GM06990 (cell line): ENCODE measurements at regions not wholly inside any gene's neighbourhood (a gene's known extent, or its start where the extent isn't known, plus 50 kb on each side); places are given as distances from the start of the nearest gene placed in this dataset.

Experiments used
- DNase-seq: peaks from one replicate; pipeline ENCODE4 v3.0.0-alpha.2; 2011; ENCODE audit not compliant: insufficient read length; ENCODE audit errors: extremely low read depth
- H3K27me3 ChIP-seq: replicated peaks from 2 replicates; pipeline ENCODE4 v1.6.0; 2011; ENCODE audit warnings: low read length; ENCODE audit not compliant: control insufficient read depth, insufficient read depth
- H3K36me3 ChIP-seq: 2 replicates; pipeline ENCODE4 v1.5.1; 2011; ENCODE audit warnings: low read length; ENCODE audit not compliant: control insufficient read depth, insufficient read depth
- H3K4me3 ChIP-seq: replicated peaks from 2 replicates; pipeline ENCODE4 v1.5.1; 2011; ENCODE audit warnings: low read depth, mild to moderate bottlenecking, control low read depth, low read length
- TF ChIP-seq, protein P1 (sequence below): IDR thresholded peaks from 2 replicates; pipeline ENCODE4 v1.5.1; 2011; ENCODE audit warnings: low read length, control low read depth, mild to moderate bottlenecking, inconsistent platforms; ENCODE audit not compliant: insufficient read depth, poor library complexity, severe bottlenecking

DNA sequence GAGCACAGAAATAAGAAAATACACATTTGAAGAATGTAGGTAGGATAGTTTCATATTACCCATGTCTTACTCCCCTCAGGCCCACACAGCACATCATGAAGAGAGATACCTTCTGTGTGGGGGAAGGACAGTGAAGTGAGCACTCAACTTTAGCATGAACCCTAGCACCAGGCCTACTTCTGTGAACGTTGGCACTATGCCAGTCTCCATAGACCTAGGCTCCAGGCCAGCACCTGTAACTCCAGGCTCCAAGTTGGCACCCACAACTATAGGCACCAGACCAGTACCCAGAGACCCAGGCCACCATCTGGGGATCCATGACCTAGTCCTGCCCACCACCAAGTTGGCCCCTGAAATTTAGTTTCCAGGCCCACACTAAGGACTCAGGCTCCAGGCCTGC, 410.9 kb downstream of the INSC start:
- no peak for DNase-seq
- Histone ChIP-seq H3K4me3 (no peak overlapping the region), H3K27me3 (no peaks in the 10 kb centered on the region), H3K36me3 (no peaks in the 10 kb centered on the region)
- TF ChIP-seq, protein P1, sequence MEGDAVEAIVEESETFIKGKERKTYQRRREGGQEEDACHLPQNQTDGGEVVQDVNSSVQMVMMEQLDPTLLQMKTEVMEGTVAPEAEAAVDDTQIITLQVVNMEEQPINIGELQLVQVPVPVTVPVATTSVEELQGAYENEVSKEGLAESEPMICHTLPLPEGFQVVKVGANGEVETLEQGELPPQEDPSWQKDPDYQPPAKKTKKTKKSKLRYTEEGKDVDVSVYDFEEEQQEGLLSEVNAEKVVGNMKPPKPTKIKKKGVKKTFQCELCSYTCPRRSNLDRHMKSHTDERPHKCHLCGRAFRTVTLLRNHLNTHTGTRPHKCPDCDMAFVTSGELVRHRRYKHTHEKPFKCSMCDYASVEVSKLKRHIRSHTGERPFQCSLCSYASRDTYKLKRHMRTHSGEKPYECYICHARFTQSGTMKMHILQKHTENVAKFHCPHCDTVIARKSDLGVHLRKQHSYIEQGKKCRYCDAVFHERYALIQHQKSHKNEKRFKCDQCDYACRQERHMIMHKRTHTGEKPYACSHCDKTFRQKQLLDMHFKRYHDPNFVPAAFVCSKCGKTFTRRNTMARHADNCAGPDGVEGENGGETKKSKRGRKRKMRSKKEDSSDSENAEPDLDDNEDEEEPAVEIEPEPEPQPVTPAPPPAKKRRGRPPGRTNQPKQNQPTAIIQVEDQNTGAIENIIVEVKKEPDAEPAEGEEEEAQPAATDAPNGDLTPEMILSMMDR: no peak

GRCh38 chr11:15526032-15526431, 411.3 kb downstream of the INSC start:
- TF ChIP-seq, protein P1: no peak
- Histone ChIP-seq H3K4me3 (no peak overlapping the region), H3K27me3 (no peaks in the 10 kb centered on the region), H3K36me3 (no peaks in the 10 kb centered on the region)
- no peak for DNase-seq

- TF ChIP-seq, protein P1: no peak
- Histone ChIP-seq H3K36me3 (no peaks in the 10 kb centered on the region), H3K4me3 (no peak overlapping the region), H3K27me3 (no peaks in the 10 kb centered on the region)
- no peak for DNase-seq
Measured at GRCh38 chr11:15526859-15527450, 412.2 kb downstream of the INSC start.

GRCh38 chr11:15532432-15532831, 417.7 kb downstream of the INSC start:
- H3K27me3 ChIP-seq: no peaks in the 10 kb centered on the region
- DNase-seq: no peak
- no peak overlapping the region for H3K4me3 ChIP-seq
- TF ChIP-seq, protein P1: no peak
- no peaks in the 10 kb centered on the region for H3K36me3 ChIP-seq

DNA sequence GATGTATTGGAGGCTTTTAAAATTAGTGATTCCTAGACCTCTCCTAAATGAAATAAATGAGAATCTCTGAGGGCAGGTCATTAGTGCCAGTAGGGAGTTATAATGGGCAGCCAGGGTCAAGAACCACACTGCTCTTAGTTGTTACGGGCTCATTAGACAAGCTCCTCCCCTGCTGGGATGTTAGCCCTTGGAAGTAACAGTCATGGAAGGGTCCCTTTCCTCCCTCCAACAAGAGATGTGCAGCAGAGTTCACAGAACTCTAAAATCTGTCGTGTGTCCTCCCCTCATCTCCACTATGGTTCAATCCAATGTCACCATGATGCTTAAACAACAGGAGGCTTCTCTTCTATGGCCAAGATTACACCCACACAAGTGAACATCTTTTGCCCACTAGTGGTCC, 419.5 kb downstream of the INSC start:
- Histone ChIP-seq H3K36me3 (no peaks in the 10 kb centered on the region), H3K27me3 (no peaks in the 10 kb centered on the region), H3K4me3 (no peak overlapping the region)
- no peak for DNase-seq
- TF ChIP-seq, protein P1: no peak

- no peaks in the 10 kb centered on the region for H3K27me3 ChIP-seq
- TF ChIP-seq, protein P1: no peak
- no peak overlapping the region for H3K4me3 ChIP-seq
- no peak for DNase-seq
- H3K36me3 ChIP-seq: no peaks in the 10 kb centered on the region
Measured at GRCh38 chr11:15535414-15535813, 420.7 kb downstream of the INSC start.
